ENCODE measurements at regions not wholly inside any gene's neighbourhood (a gene's known extent, or its start where the extent isn't known, plus 50 kb on each side); places are given as distances from the start of the nearest gene placed in this dataset.
A peak's percentile ranks its signal among the peaks of the same experiment; 100 is the strongest.

DNA sequence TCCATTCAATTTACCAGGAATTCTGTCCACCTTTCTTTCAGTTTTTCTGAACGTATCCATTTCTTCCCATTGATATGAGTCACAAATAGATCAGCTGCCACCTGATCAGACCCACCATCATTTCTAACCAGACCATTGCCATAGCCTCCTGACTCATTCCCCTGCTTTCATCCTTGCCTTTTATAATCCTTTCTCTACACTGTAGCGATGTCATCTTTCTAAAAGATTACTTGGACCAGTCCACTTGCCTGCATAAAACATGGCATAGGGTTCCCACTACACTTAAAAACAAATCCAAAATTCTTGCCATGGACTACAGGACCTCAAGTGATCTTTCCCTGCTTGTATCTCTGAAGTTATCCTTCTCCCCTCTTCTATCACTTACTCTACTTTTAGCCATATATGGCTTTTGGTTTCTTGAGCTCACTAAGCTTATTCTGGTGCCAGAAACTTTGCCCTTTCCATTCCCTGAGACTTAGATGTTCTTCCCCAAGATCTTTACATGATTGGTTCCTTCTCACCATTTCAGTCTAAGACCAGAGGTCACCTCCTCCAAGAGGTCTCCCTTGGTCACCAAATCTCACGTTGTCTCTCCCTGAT lies 149.5 kb upstream of the KRR1 start:
- peaks cover 27% of the 10 kb centered on the region for H3K4me1 ChIP-seq (ENCODE audit: control insufficient read depth, insufficient read depth, low read length)
- no peaks in the 10 kb centered on the region for H3K36me3 ChIP-seq (ENCODE audit: control insufficient read depth, insufficient read depth, low read length)
- peak overlapping the region; percentile 84 for H3K18ac ChIP-seq (ENCODE audit: low read depth, low read length)
- no peak overlapping the region for H3K9ac ChIP-seq (ENCODE audit: low read depth, low read length)
- H2BK120ac ChIP-seq (ENCODE audit: low read depth, low read length) = peak overlapping the region; percentile 97
- H2BK15ac ChIP-seq (ENCODE audit: low read depth, low read length) = peak overlapping the region; percentile 87
- dilution Hi-C loops (cut with HindIII; ENCODE audit: low sequenced_read_pairs, unreplicated experiment) = no loop called here
- no peaks in the 10 kb centered on the region for H3K9me3 ChIP-seq (ENCODE audit: control insufficient read depth, insufficient read depth, low read length)
- TF ChIP-seq, protein P1, sequence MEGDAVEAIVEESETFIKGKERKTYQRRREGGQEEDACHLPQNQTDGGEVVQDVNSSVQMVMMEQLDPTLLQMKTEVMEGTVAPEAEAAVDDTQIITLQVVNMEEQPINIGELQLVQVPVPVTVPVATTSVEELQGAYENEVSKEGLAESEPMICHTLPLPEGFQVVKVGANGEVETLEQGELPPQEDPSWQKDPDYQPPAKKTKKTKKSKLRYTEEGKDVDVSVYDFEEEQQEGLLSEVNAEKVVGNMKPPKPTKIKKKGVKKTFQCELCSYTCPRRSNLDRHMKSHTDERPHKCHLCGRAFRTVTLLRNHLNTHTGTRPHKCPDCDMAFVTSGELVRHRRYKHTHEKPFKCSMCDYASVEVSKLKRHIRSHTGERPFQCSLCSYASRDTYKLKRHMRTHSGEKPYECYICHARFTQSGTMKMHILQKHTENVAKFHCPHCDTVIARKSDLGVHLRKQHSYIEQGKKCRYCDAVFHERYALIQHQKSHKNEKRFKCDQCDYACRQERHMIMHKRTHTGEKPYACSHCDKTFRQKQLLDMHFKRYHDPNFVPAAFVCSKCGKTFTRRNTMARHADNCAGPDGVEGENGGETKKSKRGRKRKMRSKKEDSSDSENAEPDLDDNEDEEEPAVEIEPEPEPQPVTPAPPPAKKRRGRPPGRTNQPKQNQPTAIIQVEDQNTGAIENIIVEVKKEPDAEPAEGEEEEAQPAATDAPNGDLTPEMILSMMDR (conservative IDR thresholded peaks at IDR 0.05; ENCODE audit: low read depth, low read length) = no peak
- TF ChIP-seq, protein P2, sequence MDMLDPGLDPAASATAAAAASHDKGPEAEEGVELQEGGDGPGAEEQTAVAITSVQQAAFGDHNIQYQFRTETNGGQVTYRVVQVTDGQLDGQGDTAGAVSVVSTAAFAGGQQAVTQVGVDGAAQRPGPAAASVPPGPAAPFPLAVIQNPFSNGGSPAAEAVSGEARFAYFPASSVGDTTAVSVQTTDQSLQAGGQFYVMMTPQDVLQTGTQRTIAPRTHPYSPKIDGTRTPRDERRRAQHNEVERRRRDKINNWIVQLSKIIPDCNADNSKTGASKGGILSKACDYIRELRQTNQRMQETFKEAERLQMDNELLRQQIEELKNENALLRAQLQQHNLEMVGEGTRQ (IDR thresholded peaks at IDR 0.05; ENCODE audit: low read depth, low read length) = peak; percentile 39; the same call in 1 of the 2 replicates
- TF ChIP-seq RCOR1 (IDR thresholded peaks at IDR 0.05; ENCODE audit: insufficient replicate concordance, low read length) (no peak), FOS (IDR thresholded peaks at IDR 0.05; ENCODE audit: low read depth, low read length) (0 out of 2 replicates have a peak, but pooled peaks have one; percentile 48), CEBPB (IDR thresholded peaks at IDR 0.05; ENCODE audit: low read depth, low read length) (peak; percentile 22; the same call in 1 of the 2 replicates)
- ATAC-seq (ENCODE audit: low read depth) (no peak), DNase-seq (peak; percentile 90)
- peak overlapping the region; percentile 57; the same call in 1 of the 2 replicates for H3K23ac ChIP-seq (ENCODE audit: low read depth, low read length)
- in situ Hi-C loops (cut with MboI; ENCODE audit: low sequenced_read_pairs) = no loop called here
- ChIA-PET CTCF (interaction anchor here (0.5 to 0.9 kb wide), 2 partner anchors 167 to 276 kb away, joined by 4 read pairs; no protein-coding TSS in a partner anchor), POLR2A (ENCODE audit: unreplicated experiment) (no interaction called here)
- no peak overlapping the region for H2AFZ ChIP-seq (replicated peaks; ENCODE audit: low read length, poor library complexity)
- H3K4me2 ChIP-seq (ENCODE audit: low read depth, low read length) = no peak overlapping the region
- H2BK5ac ChIP-seq (ENCODE audit: low read depth, low read length, poor library complexity, severe bottlenecking) = peak overlapping the region; percentile 94
- peak overlapping the region; percentile 57 for H3K14ac ChIP-seq (replicated peaks; ENCODE audit: low read depth, low read length)
- H3K9me1 ChIP-seq (ENCODE audit: insufficient read depth, low read length) = peaks cover 21% of the 10 kb centered on the region; the same call in 1 of the 2 replicates
- H3K27ac ChIP-seq (ENCODE audit: insufficient read depth, low read length) = peak overlapping the region; percentile 78; the same call in 1 of the 2 replicates
- H3K56ac ChIP-seq (ENCODE audit: extremely low read depth, insufficient read depth, low read length) = peak overlapping the region; percentile 20; the same call in 1 of the 2 replicates
- intact Hi-C loops (cut with micrococcal nuclease) = no loop called here
- peak overlapping the region; percentile 92 for H2BK20ac ChIP-seq (ENCODE audit: low read depth, low read length)
- WGBS, 2 experiments (ENCODE audit: extremely low coverage in 2 of 2, insufficient read length in 1 of 2) = 55% methylated on average over 2 of the region's 3 CpGs; no CpG with 5 or more reads in 1 of the 2 experiments
- no peak overlapping the region for H2AK9ac ChIP-seq (replicated peaks; ENCODE audit: low read depth, low read length, poor library complexity)
- H4K8ac ChIP-seq (ENCODE audit: low read depth in 2 of 2, low read length in 2 of 2) = peak overlapping the region; percentile 29 to 90
- peak overlapping the region; percentile 76 for H4K91ac ChIP-seq (ENCODE audit: insufficient read depth, low read depth, low read length)
- H3K79me1 ChIP-seq (ENCODE audit: low read depth in 1 of 2, low read length in 2 of 2) = peaks cover 0 to 7% of the 10 kb centered on the region in 2 experiments; a peak in 1 of 4 replicates
- no peaks in the 10 kb centered on the region for H4K20me1 ChIP-seq (ENCODE audit: insufficient read depth, low read length)
- peak overlapping the region; percentile 83 for H4K5ac ChIP-seq (ENCODE audit: low read depth, low read length)
- no peaks in the 10 kb centered on the region for H3K27me3 ChIP-seq (ENCODE audit: control insufficient read depth, insufficient read depth, low read length)
- BruUV-seq (replicated peaks) = no TSS peak
- no peak overlapping the region for H3K4me3 ChIP-seq (ENCODE audit: insufficient read depth, low read depth, low read length)
- peak overlapping the region; percentile 91 for H2AK5ac ChIP-seq (ENCODE audit: low read depth, low read length)
- H3K4ac ChIP-seq (ENCODE audit: low read depth, low read length) = peak overlapping the region; percentile 86
